T-helper 22 cell (primary cell): ENCODE measurements at regions not wholly inside any gene's neighbourhood (a gene's known extent, or its start where the extent isn't known, plus 50 kb on each side); places are given as distances from the start of the nearest gene placed in this dataset.

ENCODE experiments used
- DNase-seq: peaks from one replicate; pipeline ENCODE4 v3.0.0-alpha.2; 2020; ENCODE audit warnings: low read depth

GRCh38 chr3:178457511-178457910 lies 78.7 kb upstream of the KCNMB2 start:
- DNase-seq, result no peak

- no peak for DNase-seq
Measured at GRCh38 chr3:178458313-178459037, 77.8 kb upstream of the KCNMB2 start.

GRCh38 chr3:178459038-178459410 lies 77.2 kb upstream of the KCNMB2 start:
- DNase-seq, result no peak

GRCh38 chr3:178465260-178466180 lies 70.7 kb upstream of the KCNMB2 start:
- no peak for DNase-seq

GRCh38 chr3:178472941-178473340 lies 63.3 kb upstream of the KCNMB2 start:
- no peak for DNase-seq

GRCh38 chr3:178474526-178474925 lies 61.7 kb upstream of the KCNMB2 start:
- no peak for DNase-seq

GRCh38 chr3:178475062-178475461 lies 61.2 kb upstream of the KCNMB2 start:
- no peak for DNase-seq

- no peak for DNase-seq
Measured at GRCh38 chr3:178476886-178477285, 59.4 kb upstream of the KCNMB2 start.

GRCh38 chr3:178479446-178479845 lies 56.8 kb upstream of the KCNMB2 start:
- DNase-seq, result no peak

GRCh38 chr3:178479860-178480259 lies 56.4 kb upstream of the KCNMB2 start:
- no peak for DNase-seq

GRCh38 chr3:178480274-178480673 lies 56.0 kb upstream of the KCNMB2 start:
- no peak for DNase-seq

- no peak for DNase-seq
Measured at GRCh38 chr3:178480795-178481194, 55.4 kb upstream of the KCNMB2 start.

- DNase-seq, result no peak
Measured at GRCh38 chr3:178482981-178483380, 53.3 kb upstream of the KCNMB2 start.

- no peak for DNase-seq
Measured at GRCh38 chr3:178483704-178484103, 52.5 kb upstream of the KCNMB2 start.

- no peak for DNase-seq
Measured at GRCh38 chr3:178485756-178486155, 50.5 kb upstream of the KCNMB2 start.
